ENCODE measurements at regions not wholly inside any gene's neighbourhood (a gene's known extent, or its start where the extent isn't known, plus 50 kb on each side); places are given as distances from the start of the nearest gene placed in this dataset.

DNA sequence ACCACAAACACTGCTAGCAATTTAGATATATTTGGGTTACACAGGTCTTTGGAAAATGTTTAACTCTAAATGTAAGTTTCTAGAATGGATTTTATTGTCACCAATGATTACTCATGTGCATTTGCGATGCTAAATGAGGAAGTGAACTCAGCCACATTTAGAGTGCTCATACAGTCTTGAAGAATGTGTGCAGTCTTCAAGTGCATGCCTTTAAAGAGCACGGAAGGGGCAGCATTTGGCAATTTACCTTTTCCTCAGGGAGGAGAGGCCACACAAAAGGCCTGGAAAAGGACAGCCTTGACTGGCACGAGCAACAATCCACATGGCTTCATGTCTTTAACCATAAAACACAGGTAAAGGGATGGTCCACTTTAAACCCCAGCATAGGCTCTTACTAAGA lies 78.5 kb upstream of the STK17B start:
- DNase-seq, result no peak

DNA sequence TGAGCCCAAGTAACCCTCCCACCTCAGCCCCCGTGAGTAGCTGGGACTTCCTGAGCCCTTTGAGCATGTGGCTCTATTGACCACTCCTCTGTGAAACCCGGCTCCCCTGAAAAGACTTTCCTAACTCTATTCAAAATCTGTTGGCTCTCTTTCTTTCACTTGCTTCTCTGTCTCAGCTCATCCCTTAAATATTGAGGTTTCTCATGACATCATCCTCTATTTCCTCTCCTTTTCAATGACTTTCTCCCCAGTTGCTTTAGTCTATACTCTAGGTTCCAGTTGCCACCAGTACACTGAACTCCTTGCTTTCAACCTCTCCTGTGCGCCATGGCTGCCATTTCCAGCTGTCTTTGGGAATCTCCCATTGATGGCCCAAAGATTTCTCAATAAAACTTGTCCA lies 79.8 kb upstream of the STK17B start:
- no peak for DNase-seq

DNA sequence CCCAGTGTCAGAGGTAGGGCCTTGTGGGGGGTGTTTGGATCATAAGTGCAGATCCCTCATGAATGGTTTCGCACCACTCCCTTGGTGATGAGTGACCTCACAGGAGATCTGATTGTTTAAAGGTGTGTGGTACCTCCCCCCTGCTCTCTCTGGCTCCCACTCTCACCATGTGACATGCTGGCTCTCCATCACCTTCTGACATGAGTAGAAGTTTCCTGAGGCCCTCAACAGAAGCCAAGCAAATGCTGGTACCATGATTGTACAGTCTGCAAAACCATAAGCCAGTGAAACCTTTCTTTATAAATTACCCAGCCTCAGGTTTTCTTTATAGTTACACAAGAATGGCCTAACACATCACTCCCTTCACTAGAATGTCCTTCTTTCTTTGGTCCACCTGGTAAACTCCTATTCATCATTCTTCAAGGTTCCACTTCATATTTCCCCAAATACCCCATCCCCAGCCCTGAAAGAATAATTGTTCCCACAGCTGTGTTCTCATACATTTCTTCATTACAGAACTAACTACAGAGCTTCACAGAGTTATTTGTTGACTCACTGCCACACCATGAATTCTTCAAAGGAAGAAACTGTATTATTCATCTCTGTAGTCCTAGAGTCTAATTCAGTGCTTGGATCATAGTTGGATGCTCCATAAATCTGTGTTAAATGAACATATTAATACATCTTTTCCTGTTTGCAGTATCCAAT lies 81.2 kb upstream of the STK17B start:
- no peak for DNase-seq

DNA sequence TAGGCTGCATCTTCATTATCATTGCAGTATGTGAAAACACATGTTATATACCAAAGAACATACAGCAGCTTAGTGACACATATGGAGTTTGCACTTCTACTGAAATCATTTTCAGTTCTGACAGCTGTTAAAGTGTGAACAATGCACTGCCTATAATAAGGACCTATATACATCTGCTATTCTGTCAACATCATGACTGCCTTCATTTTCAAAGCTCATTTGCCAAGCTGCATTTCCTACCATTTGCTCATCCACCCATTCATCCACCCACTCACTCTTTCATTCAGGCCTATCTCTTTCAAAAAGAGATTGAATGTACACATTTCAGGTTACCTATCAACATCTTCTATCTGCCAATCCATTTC lies 81.7 kb upstream of the STK17B start:
- DNase-seq, result no peak

DNA sequence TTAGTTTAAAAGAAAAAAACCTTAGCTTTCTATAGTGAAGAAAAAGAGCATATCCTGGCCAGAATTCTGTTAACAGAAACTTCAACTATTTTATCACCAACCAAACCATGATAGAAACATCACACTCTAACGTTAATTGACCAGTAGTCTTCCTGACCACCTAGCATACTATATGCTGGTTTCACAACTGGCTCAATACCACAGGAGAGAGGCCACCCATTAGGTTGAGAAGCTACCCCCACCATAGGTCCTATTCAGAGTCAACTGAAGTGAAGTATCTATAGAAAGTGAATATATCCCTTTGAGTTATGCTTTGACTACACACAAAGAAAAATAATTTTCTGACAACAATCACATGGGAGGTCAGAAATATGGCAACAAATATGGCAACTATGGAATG lies 85.2 kb upstream of the STK17B start:
- DNase-seq, result no peak

DNA sequence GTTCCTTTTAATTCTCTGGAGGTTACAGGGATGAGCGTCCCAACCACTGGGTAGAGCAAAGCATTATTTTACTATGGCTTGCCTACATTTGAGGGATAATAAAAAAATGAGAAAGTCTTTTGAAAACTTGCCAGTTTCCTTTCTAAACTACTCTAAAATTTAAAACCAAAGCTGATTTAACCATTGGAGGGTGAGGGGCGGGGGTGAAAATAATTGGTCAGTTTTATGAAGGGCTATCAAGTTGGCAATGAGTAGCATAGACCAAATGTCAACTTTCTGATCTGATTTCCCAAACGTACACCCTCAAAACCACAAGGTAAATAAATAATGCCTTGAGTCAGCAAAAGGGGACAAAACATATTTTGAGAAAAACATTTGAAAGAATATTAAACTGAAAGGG lies 85.7 kb upstream of the STK17B start:
- DNase-seq, result no peak

DNA sequence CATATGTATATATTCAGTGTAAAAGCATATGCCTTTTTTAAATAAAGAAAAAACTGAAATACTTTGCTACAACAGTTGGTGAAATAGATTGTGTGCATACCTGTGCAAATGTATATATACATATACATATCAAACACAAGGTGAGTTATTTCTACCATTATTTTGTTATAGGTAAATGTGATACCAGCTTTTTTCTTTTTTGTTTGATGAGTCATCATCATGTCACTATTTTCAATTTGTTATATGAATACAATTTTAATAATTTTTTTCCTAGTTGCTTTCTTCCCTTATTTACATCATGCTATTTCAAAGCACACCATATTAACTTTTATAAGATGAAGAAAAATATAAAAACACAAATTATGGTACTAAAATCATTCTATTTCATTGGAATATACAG lies 87.0 kb upstream of the STK17B start:
- no peak for DNase-seq

DNA sequence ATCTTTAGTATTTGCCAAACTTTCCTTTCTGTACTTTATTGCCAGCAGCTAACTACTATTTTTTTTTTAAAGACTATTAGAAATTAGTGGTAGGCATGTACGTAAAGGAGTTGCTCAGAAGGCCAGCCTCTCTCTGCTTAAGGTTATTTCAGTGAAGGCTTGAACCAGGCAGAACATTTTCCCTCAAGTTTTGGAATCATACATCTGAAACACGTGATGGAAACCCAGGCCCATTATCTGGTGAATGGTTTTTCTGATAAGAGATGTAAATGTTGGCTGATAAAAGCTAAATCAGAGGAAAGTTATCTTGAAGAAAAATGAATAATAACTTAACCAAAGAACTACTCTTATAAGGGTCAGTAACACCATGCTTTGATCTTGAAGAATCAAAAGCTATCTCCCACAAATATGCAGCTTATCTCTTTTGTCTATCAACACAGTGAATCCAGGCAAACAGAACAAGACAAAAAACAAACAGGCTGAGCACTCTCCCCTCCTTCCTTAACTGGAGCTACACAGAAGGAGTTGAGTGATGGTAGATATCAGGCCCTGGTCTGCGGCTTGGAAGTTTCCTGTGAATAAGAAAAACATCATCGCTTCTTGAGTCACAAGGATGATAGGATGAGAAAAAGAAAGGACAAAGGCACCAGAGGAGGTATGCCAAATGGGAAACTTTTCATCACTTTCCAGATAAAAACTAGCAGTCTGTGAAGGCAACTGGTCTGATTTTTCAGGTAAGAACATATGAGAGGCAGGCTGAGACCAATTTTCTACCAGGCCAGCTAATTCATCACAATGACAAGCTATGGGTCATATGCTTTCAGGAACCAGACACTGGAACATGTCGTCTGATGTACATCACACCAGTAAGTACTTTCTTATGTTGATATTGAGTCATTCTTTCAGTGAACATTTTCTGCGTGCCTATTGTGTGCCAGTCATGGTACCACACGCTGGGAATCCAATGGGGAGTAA lies 88.4 kb upstream of the STK17B start:
- DNase-seq, result no peak

DNA sequence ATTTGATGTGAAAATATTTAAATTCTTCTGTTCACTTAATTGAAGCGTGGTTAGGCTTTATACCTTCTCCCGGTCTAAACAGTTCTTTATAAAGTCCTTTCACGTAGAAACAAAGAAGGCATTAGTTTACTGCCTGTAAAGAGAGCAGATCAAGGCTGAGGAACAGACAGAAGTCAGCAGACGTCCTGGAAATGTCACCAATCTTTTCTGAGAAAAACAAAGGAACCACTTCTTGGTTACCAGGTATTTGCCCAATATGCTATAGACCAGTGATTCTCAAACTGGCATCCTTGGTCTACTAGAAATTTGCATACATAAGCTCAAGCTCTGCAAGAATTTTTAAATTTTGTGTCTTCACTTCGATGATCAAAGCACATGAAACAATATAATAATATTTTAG lies 89.2 kb upstream of the STK17B start:
- no peak for DNase-seq

DNA sequence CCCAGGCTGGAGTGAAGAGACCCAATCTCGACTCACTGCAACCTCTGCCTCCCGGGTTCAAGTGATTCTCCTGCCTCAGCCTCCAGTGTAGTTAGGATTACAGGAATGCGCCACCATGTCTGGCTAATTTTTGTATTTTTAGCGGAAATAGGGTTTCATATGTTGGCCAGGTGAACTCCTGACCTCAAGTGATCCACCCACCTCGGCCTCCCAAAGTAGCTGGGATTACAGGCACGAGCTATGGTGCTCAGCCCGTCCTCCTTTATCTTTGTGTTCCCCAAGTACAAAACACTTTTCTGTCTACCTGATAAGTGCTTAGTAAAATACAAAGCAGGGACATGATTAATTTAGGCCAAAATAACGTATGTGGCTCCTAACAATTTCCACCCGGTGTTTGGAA lies 91.2 kb upstream of the STK17B start:
- no peak for DNase-seq

DNA sequence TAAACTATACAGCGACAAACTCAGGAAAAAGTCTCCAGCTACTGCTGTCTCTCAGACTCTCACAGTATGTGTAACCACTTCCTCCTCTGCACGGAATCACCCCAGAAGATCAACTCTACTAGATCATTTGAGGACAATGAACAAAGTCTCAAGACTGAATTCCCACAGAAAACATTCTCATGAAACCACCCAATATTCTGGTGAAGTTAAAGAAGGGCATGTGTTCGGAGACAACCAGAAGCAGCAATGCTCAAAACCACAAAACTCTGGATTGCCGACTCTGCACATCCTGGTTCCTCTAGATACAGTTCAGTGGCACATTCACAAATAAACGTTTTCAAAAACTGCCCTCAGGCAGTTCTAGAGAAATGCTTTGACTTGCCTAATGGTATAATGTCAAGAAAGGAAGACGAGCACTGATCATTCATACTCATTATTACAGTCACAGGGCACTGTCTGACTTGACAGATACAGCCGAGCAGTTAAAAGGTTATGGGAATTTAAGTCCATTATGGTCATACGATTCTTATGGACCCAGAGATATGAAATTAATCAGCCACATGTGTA lies 91.9 kb upstream of the STK17B start:
- DNase-seq, result no peak

DNA sequence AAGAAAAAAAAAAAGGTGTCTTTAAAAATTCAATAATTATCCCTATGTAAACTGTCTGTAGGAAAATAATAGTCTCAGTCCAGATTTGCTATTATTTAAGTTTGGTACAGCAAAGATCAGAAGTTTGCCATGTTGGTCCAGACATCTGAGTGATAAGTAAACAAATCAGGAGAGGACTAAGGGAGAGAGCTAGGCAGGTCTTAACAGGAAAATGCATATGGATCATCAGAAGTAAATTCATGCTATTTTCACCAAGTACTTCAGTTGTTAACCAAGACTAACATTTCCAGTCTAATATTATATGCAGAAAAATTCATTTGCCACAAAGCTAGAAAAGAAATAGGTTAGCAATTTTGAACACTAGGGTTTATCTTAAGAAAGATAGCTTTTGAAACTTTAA lies 95.0 kb upstream of the STK17B start:
- DNase-seq, result no peak

DNA sequence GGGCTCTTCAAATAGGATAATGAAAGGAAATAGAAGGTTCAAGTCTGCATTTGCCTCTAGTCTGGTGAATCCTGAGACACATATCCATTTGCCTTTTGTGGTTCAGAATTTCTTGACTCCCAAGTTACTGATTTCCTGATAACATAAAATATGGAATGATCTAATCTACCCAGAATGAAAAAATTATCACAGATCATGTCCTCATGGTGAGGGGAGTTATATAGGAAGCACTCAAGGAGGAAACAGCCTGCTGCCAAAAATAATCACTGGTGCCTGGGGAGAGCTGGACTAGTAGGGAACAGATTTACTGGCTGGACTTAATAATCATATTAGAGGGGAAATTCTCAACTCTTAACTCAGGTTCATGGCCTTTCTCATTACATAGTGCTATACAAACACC lies 95.5 kb upstream of the STK17B start:
- DNase-seq, result no peak

DNA sequence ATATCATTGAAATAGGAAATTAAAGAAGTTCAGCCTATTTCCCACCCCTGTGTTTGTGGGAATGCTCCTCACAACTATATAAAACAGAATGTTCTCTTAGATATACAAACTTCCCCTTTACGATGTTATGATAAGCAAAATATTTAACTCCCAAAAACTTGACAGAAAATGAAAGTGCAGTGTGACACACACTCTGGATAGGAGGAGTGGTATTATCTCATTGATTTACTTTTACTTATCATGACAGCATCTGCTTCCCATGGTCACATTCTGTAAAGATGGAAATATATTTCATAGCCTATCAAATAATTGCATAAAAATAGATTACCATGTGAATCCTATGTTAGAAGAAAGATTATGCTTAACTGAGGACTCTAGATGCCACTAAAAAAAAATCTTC lies 96.6 kb upstream of the STK17B start:
- no peak for DNase-seq

DNA sequence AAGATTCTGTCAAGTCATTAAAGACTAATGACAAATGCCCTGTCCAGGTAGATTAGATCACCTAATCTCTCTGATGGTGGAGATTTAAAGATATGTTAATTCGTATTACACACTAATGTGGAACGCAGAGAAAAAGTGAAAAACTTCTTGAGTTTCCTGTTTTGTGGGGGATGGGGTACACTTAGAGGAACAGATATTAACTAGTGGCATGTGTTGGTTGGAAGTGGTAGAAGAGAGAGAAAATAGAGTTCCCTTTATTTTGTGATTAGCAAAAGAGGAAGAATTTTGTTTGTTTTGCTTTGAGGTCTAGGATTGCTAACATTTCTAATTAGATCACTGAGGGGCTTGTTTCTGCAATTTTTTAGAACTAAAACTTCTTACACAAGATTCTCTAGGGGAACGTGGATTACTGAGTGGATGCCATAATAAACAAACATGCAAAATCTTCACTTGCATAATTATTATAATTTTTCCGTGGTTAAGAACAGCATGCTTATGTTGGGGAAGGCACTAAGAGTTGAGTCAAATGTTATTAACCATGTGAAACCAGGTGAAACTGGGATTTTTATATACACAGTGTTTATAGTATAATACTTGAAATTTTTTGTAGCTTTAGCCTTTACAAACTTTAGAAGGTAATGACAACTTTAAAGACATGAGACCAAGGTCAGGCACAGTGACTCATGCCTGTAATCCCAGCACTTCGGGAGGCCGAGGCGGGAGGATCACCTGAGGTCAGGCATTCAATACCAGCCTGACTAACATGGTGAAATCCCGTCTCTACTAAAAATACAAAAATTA lies 97.4 kb upstream of the STK17B start:
- no peak for DNase-seq

DNA sequence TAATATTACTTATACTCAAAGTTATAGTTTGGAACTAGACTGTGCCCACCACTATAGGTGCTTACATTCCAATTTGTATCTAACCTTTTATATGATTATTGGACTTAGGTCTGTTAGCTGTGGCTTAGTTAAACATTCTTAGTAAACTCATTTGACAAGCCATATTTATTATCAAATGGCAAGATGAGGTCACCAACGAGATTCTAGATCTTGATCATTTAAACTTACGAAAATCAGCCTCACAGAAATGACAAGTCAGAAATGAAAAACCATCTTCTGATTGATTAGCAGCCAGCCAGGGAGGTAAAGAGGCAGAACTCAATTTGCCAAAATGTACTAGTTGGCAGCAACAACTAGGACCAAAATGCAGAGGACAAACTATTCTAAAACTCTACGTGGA lies 100.4 kb upstream of the STK17B start:
- DNase-seq, result no peak

DNA sequence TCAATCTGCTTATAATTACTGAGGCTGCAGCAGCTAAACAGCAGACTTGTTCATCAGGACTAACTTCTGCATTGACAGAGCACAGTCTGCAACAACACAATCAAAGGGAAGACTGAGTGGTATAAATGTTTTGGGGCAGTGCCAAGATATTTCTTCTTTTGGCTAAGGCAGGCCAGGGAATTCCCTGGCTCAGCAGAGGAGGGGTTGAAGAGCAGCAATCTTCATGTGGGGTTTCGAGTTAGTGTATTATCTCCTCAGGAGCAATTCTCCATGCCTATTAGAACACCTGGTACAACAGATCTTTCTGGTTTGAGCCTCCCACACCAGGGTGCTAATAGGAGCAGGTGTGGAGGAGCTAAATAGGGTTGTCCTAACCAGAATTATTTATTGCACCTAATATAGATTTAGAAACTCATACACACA lies 103.0 kb upstream of the STK17B start:
- DNase-seq, result no peak

DNA sequence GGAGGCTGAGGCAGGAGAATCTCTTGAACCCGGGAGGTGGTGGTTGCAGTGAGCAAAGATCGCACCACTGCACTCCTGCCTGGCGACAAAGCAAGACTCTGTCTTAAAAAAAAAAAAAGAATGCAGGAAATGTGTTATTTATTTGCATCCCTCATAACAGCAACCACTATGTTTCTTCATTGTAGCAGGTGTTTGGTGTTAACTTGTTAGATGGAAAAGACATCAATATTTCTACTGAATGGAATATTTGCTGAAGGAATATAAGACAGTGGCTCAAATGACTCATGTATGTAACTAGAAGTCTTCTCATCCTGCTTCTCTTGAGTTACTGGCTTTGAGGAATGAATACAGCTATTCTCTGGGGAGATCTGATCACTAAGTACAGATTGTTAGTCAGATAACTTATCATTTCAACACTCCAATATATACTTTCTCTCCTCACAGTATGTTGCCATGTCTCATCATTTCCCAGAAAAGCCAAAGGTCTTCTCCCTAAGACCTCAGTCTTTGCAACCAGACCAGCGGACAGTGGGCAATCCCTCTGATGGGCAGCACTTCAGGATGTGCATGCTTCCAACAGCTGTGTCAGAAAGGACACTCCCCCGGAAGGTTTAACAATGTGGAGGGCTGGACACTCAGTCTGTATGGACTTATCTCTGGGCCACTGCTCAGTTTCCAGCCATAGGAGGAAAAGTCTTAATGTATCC lies 104.4 kb upstream of the STK17B start:
- no peak for DNase-seq

DNA sequence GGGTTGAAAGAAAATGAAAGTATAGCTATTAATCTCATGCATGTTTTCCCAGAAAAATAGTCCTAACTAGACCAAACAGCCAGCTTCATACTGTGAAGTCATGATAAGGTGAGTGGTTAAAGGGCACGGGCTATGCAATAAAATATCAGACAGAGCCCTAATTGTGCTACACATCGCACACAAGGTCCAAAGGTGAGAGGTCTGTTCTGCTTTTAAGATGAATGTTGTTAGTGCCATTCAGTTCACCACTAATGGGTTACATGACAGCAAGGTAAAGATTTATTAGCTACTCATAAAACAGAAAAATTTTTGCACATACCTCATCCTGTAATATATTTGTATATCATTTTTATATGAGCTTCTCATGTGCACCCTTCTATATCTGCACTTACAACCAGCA lies 105.0 kb upstream of the STK17B start:
- DNase-seq, result no peak

DNA sequence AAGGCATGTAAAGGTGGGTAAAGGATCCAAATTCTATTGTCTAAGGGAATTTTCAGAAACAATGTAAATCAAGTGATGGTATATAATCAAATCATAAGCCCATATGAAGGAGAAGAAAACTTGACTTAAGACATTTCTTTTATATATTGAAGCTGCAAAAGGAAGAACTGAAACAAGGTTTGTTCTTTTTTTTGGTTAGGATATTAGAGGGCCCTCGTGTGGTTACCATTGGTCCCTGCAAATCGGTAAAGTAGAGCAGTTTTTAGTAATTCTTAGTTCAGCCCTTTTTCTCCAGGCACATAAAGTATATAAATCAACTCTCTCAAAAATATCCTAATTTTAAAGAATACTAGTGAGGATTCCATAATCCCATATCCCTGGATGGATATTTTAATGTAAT lies 105.6 kb upstream of the STK17B start:
- DNase-seq, result no peak

DNA sequence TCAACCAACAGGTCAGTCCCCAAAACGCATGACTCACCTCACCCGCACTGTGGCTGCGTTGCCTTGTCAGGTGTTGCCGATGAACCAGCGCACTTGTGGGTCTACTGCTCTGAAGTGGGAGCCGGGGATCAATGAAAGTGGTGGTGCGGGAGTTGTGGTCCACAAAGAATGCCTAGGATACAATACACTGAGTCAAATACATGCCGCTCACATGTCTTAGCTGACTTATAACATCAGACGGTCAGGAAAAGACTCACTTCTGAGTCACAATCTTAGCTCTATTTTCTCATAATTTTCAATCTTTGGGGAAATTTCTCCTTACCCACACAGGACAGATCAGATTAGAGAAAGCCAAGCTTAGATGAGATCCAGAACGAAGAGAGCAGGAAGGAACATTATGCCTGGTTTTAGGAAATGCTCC lies 107.1 kb upstream of the STK17B start:
- no peak for DNase-seq

DNA sequence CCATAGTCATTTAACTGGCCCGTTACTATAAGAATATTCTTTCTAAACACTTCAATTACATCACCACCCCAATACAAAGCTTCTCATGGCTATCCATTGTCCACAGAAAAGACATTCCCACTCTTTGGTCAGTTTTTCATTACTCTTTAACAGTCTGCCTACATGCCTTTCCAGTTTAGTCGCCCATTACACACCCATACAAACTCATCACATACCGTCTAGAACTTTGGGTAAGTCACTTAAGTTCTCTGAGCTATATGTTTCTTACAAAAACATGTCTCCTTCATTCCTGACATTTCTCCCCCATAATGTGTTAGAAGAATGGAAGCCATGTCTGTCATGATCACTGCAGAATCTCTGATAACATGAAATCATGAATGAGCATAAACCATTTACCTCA lies 108.2 kb upstream of the STK17B start:
- DNase-seq, result no peak
